BLaER1 treated with 17β-estradiol and CSF1 and Interleukin-3, amounts not matched to agents 10 nM and 100 nM (cell line): ENCODE measurements at regions not wholly inside any gene's neighbourhood (a gene's known extent, or its start where the extent isn't known, plus 50 kb on each side); places are given as distances from the start of the nearest gene placed in this dataset.
"Not testable (repeated sequence)": the region's sequence is repeated elsewhere in the genome, so short reads cannot be mapped to it uniquely, and the experiment has no call there.

Experiments
- H3K27ac ChIP-seq, 11 experiments: shearing (Covaris generic); formaldehyde crosslinking; 2 replicates each; pipeline ENCODE4 v1.8.1; 2022
- H3K27me3 ChIP-seq, 11 experiments: shearing (Covaris generic); formaldehyde crosslinking; 2 replicates each; pipeline ENCODE4 v1.8.1; 2022
- H3K36me3 ChIP-seq, 11 experiments: shearing (Covaris generic); formaldehyde crosslinking; 2 replicates each; pipeline ENCODE4 v1.8.1; 2022
- H3K4me1 ChIP-seq, 10 experiments: shearing (Covaris generic); formaldehyde crosslinking; 2 replicates each; pipeline ENCODE4 v1.8.1; 2022
- H3K4me2 ChIP-seq, 11 experiments: shearing (Covaris generic); formaldehyde crosslinking; 2 replicates each; pipeline ENCODE4 v1.8.1; 2022
- H3K4me3 ChIP-seq, 10 experiments: shearing (Covaris generic); formaldehyde crosslinking; 2 replicates each; pipeline ENCODE4 v1.8.1; 2022
- H3K9ac ChIP-seq, 11 experiments: shearing (Covaris generic); formaldehyde crosslinking; 2 replicates each; pipeline ENCODE4 v1.8.1; 2022
- H3K9me3 ChIP-seq, 11 experiments: shearing (Covaris generic); formaldehyde crosslinking; replicated peaks in 1 of 11; 2 replicates each; pipeline ENCODE4 v1.8.1; 2022
- H4K20me1 ChIP-seq, 11 experiments: shearing (Covaris generic); formaldehyde crosslinking; 2 replicates each; pipeline ENCODE4 v1.8.1; 2022
- Cebpa-rat ChIP-seq, 11 experiments: shearing (Covaris generic); IDR thresholded peaks; 2 replicates each; pipeline ENCODE4 v1.8.1; 2022

- H3K4me2 ChIP-seq = peak overlapping the region; percentile 82 to 93 (median 86)
- H3K27me3 ChIP-seq = peaks cover 53 to 82% (median 73%) of the 10 kb centered on the region in 11 experiments
- TF ChIP-seq Cebpa-rat (IDR thresholded peaks at IDR 0.05) = no peak
- H3K9me3 ChIP-seq = no peaks in the 10 kb centered on the region
- H4K20me1 ChIP-seq = peaks cover 0 to 31% (median 20%) of the 10 kb centered on the region in 11 experiments; a peak in 14 of 22 replicates
- peak overlapping the region in 6 of 11 experiments; percentile 31 to 61 (median 46); a peak in 7 of 22 replicates for H3K9ac ChIP-seq
- peak overlapping the region; percentile 33 to 65 (median 50) for H3K4me3 ChIP-seq
- no peak overlapping the region for H3K27ac ChIP-seq
- no peaks in the 10 kb centered on the region for H3K36me3 ChIP-seq
- H3K4me1 ChIP-seq = peaks cover 12 to 44% (median 36%) of the 10 kb centered on the region in 10 experiments
Measured at GRCh38 chr20:25865715-25866656, 169.3 kb upstream of the ZNF337 start.

- Histone ChIP-seq H3K4me3 (peak overlapping the region; percentile 33 to 65 (median 50); a peak in 19 of 20 replicates), H3K9ac (peak overlapping the region in 5 of 11 experiments; percentile 31 to 49 (median 45); a peak in 5 of 22 replicates), H3K27me3 (peaks cover 62 to 91% (median 82%) of the 10 kb centered on the region in 11 experiments), H4K20me1 (peaks cover 0 to 39% (median 28%) of the 10 kb centered on the region in 11 experiments; a peak in 14 of 22 replicates), H3K4me2 (peak overlapping the region; percentile 82 to 93 (median 86)), H3K4me1 (peaks cover 12 to 51% (median 44%) of the 10 kb centered on the region in 10 experiments)
- not testable (repeated sequence) for H3K27ac ChIP-seq, H3K9me3 ChIP-seq, H3K36me3 ChIP-seq
Measured at GRCh38 chr20:25864963-25865714, 168.5 kb upstream of the ZNF337 start.

- no peak overlapping the region for H3K9ac ChIP-seq
- H3K36me3 ChIP-seq = no peaks in the 10 kb centered on the region
- peaks cover 69 to 97% (median 89%) of the 10 kb centered on the region in 11 experiments for H3K27me3 ChIP-seq
- peaks cover 0 to 46% (median 35%) of the 10 kb centered on the region in 11 experiments; a peak in 15 of 22 replicates for H4K20me1 ChIP-seq
- no peaks in the 10 kb centered on the region for H3K9me3 ChIP-seq
- H3K27ac ChIP-seq = no peak overlapping the region
- H3K4me1 ChIP-seq = peaks cover 12 to 58% (median 47%) of the 10 kb centered on the region in 10 experiments
- no peak for TF ChIP-seq Cebpa-rat (IDR thresholded peaks at IDR 0.05)
- H3K4me2 ChIP-seq = peak overlapping the region in 9 of 11 experiments; percentile 11 to 92 (median 41); a peak in 12 of 22 replicates
- no peak overlapping the region for H3K4me3 ChIP-seq
Measured at GRCh38 chr20:25864326-25864962, 167.8 kb upstream of the ZNF337 start.

- H4K20me1 ChIP-seq = peaks cover 0 to 51% (median 36%) of the 10 kb centered on the region in 11 experiments; a peak in 15 of 22 replicates
- no peaks in the 10 kb centered on the region for H3K9me3 ChIP-seq
- no peaks in the 10 kb centered on the region for H3K36me3 ChIP-seq
- peaks cover 76 to 100% (median 96%) of the 10 kb centered on the region in 11 experiments for H3K27me3 ChIP-seq
- peak overlapping the region; percentile 76 to 94 (median 91) for H3K4me2 ChIP-seq
- H3K27ac ChIP-seq = no peak overlapping the region
- peak overlapping the region in 2 of 11 experiments; percentile 27 to 46; a peak in 1 of 22 replicates for H3K9ac ChIP-seq
- peak overlapping the region; percentile 47 to 70 (median 60) for H3K4me3 ChIP-seq
- no peak for TF ChIP-seq Cebpa-rat (IDR thresholded peaks at IDR 0.05)
- peaks cover 12 to 64% (median 52%) of the 10 kb centered on the region in 10 experiments for H3K4me1 ChIP-seq
Measured at GRCh38 chr20:25863536-25864325, 167.1 kb upstream of the ZNF337 start.

- not testable (repeated sequence) for H3K27ac ChIP-seq, H3K9me3 ChIP-seq, H3K36me3 ChIP-seq
- H4K20me1 ChIP-seq = peaks cover 0 to 52% (median 36%) of the 10 kb centered on the region in 11 experiments; a peak in 15 of 22 replicates
- H3K4me3 ChIP-seq = peak overlapping the region; percentile 47 to 70 (median 60)
- peaks cover 12 to 68% (median 58%) of the 10 kb centered on the region in 10 experiments for H3K4me1 ChIP-seq
- peak overlapping the region in 2 of 11 experiments; percentile 27 to 46; a peak in 1 of 22 replicates for H3K9ac ChIP-seq
- peaks cover 83 to 100% (median 99%) of the 10 kb centered on the region in 11 experiments for H3K27me3 ChIP-seq
- H3K4me2 ChIP-seq = peak overlapping the region; percentile 76 to 94 (median 90)
Measured at GRCh38 chr20:25862967-25863530, 166.4 kb upstream of the ZNF337 start.

GRCh38 chr20:25860531-25861150 lies 164.0 kb upstream of the ZNF337 start:
- H3K4me2 ChIP-seq = peak overlapping the region; percentile 76 to 94 (median 90); a peak in 21 of 22 replicates

More at GRCh38 chr20:25860531-25861150, 164.0 kb upstream of the ZNF337 start:
- no peak overlapping the region for H3K9ac ChIP-seq
- TF ChIP-seq Cebpa-rat (IDR thresholded peaks at IDR 0.05) = no peak
- peaks cover 0 to 52% (median 36%) of the 10 kb centered on the region in 11 experiments; a peak in 15 of 22 replicates for H4K20me1 ChIP-seq
- H3K36me3 ChIP-seq = no peaks in the 10 kb centered on the region
- H3K27ac ChIP-seq = no peak overlapping the region
- H3K4me3 ChIP-seq = peak overlapping the region in 7 of 10 experiments; percentile 51 to 70 (median 60); a peak in 11 of 20 replicates
- H3K27me3 ChIP-seq = peaks cover 77 to 83% (median 79%) of the 10 kb centered on the region in 11 experiments
- peaks cover 12 to 66% (median 58%) of the 10 kb centered on the region in 10 experiments for H3K4me1 ChIP-seq
- no peaks in the 10 kb centered on the region for H3K9me3 ChIP-seq
